ENCODE measurements at regions not wholly inside any gene's neighbourhood (a gene's known extent, or its start where the extent isn't known, plus 50 kb on each side); places are given as distances from the start of the nearest gene placed in this dataset.

- Histone ChIP-seq H4K20me1 (ENCODE audit: control insufficient read depth, insufficient read depth) (no peaks in the 10 kb centered on the region), H3K36me3 (ENCODE audit: control insufficient read depth in 2 of 2, insufficient read depth in 2 of 2, low read length in 1 of 2) (no peaks in the 10 kb centered on the region), H3K27ac (ENCODE audit: control insufficient read depth, insufficient read depth) (no peak overlapping the region), H3K79me2 (ENCODE audit: control insufficient read depth, insufficient read depth, low read length) (no peaks in the 10 kb centered on the region), H3K4me3 (no peak overlapping the region), H3K4me2 (ENCODE audit: control insufficient read depth, insufficient read depth) (no peak overlapping the region), H3K4me1 (ENCODE audit: control insufficient read depth, insufficient read depth, low read length) (no peaks in the 10 kb centered on the region), H3K9me3 (replicated peaks; ENCODE audit: control insufficient read depth, insufficient read depth, low read length) (no peaks in the 10 kb centered on the region), H2AFZ (ENCODE audit: control insufficient read depth, low read depth, low read length) (no peak overlapping the region), H3K27me3 (replicated peaks in 1 of 2; ENCODE audit: control insufficient read depth in 2 of 2, insufficient read depth in 2 of 2, low read length in 1 of 2) (no peaks in the 10 kb centered on the region), H3K9ac (ENCODE audit: control insufficient read depth, insufficient read depth, low read length) (no peak overlapping the region)
- intact Hi-C loops (cut with micrococcal nuclease; ENCODE audit: unreplicated experiment) = no loop called here
- in situ Hi-C loops (cut with MboI) = no loop called here
- ATAC-seq (no peak), FAIRE-seq (no peak), DNase-seq (ENCODE audit: low read depth, low spot score) (no peak)
- ChIA-PET RAD21 (ENCODE audit: unreplicated experiment) (no interaction called here), SMC1A (ENCODE audit: uncharacterized antibody, unreplicated experiment) (interaction anchor here (1.0 to 1.3 kb wide), 5 partner anchors 9 to 52 kb away, joined by 3 to 4 read pairs (median 3); no protein-coding TSS in a partner anchor), CTCF (no interaction called here), POLR2A (no interaction called here)
- no TSS peak for BruUV-seq (replicated peaks)
- 86% methylated on average over 3 of the region's 3 CpGs for WGBS (ENCODE audit: insufficient coverage, insufficient replicate concordance, low lambda C conversion rate, missing lambda C conversion rate)
- TF ChIP-seq CUX1 (IDR thresholded peaks at IDR 0.05; ENCODE audit: insufficient replicate concordance, low read depth, low read length) (no peak), HDAC6 (IDR thresholded peaks at IDR 0.05; ENCODE audit: unreplicated experiment) (no peak), POU2F2 (IDR thresholded peaks at IDR 0.05; ENCODE audit: borderline replicate concordance, low read depth, low read length) (no peak), RAD21 (IDR thresholded peaks at IDR 0.05; ENCODE audit: insufficient read depth, low read depth, low read length) (no peak), MYB (IDR thresholded peaks at IDR 0.05; ENCODE audit: borderline replicate concordance, low read depth, low read length) (no peak), JUND (IDR thresholded peaks at IDR 0.05; ENCODE audit: low read depth, low read length) (no peak), ZNF592 (IDR thresholded peaks at IDR 0.05) (no peak), ELK1 (IDR thresholded peaks at IDR 0.05; ENCODE audit: low read depth, low read length) (no peak), E4F1 (IDR thresholded peaks at IDR 0.05; ENCODE audit: borderline replicate concordance, partially characterized antibody) (no peak), EZH2 (IDR thresholded peaks at IDR 0.05; ENCODE audit: borderline replicate concordance, control insufficient read depth, low read depth, low read length) (no peak), NFIC (IDR thresholded peaks at IDR 0.05; ENCODE audit: low read depth, low read length) (no peak)
These were observed 185.0 kb upstream of the BTG1 start for GRCh38 chr12:92330654-92331053.

Measured in GM12878 (cell line).